LNCAP (cell line): ENCODE measurements at regions not wholly inside any gene's neighbourhood (a gene's known extent, or its start where the extent isn't known, plus 50 kb on each side); places are given as distances from the start of the nearest gene placed in this dataset.

Experiments
- CTCF ChIP-seq: fragments of 450-650 bp; IDR thresholded peaks from 2 replicates; pipeline ENCODE4 v1.5.1; 2017; ENCODE audit warnings: mild to moderate bottlenecking

GRCh38 chr15:77771616-77772015, 138.9 kb upstream of the LINGO1 start:
- TF ChIP-seq CTCF: no peak

- TF ChIP-seq CTCF: no peak
These were observed 137.0 kb upstream of the LINGO1 start for GRCh38 chr15:77769700-77770099.

DNA sequence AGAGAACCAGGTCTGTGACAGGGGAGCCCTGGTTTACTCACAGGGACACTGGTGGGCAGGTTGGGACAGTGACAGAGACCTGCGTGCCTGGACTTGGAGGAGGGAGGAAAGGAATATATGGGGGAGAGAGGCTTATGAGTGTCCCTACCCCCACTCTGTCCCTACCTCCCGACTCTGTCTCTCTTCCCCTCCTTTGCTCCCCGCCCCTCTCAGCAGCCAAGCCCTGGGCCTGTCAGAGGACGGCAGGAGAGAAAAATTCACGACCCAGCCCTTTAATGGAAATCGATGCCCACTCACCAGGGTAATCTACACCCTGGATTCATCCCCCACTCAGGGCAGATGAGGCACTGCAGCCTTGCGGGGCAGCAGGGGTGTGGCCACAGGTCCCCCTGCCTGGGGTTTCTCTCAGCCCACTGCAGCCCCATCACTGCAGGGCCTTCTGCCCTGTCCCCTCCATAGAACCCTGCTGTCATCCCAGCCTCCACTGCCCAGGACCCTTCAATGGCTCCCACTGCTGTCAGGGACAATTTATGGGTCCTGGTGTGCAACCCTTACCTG, 135.9 kb upstream of the LINGO1 start:
- no peak for TF ChIP-seq CTCF

GRCh38 chr15:77768107-77768506, 135.4 kb upstream of the LINGO1 start:
- TF ChIP-seq CTCF: no peak

GRCh38 chr15:77764095-77764494, 131.4 kb upstream of the LINGO1 start:
- TF ChIP-seq CTCF: no peak

DNA sequence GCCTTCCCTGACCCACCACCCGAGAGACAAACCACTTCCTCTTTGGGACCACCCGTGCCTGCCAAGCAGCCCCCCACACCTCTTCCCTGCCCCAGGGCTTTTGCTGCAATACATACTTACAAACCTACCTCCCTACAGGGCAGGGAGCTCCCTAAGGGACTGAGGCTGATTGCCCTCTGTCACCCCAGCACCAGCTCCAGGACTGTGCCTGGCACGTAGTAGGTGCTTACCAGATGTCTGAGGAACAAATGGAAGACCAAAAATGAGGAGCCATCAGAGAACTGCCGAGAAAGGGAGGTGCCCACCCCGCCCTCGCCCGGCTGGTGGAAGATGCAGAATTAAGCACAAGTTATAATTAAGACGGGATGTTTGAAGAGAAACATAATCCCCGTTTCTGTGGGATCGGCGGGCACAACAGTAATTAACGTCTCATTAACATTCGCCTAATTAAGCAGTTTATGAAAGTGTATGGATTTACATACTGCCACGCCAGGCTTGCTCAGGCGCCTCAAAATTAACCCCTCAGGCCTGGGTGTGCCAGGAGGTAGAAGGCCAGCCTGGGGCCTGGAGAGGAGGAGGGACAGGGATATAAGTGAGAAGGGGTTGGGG, 130.1 kb upstream of the LINGO1 start:
- TF ChIP-seq CTCF: no peak

GRCh38 chr15:77759896-77760592, 127.3 kb upstream of the LINGO1 start:
- TF ChIP-seq CTCF: no peak
